HK-2 (cell line): ENCODE measurements at regions not wholly inside any gene's neighbourhood (a gene's known extent, or its start where the extent isn't known, plus 50 kb on each side); places are given as distances from the start of the nearest gene placed in this dataset.
A peak's percentile ranks its signal among the peaks of the same experiment; 100 is the strongest.
"Not testable (repeated sequence)": the region's sequence is repeated elsewhere in the genome, so short reads cannot be mapped to it uniquely, and the experiment has no call there.

Experiments
- DNase-seq: peaks from one replicate; pipeline ENCODE4 v3.0.0-alpha.2; 2018; ENCODE audit not compliant: unreplicated experiment

DNA sequence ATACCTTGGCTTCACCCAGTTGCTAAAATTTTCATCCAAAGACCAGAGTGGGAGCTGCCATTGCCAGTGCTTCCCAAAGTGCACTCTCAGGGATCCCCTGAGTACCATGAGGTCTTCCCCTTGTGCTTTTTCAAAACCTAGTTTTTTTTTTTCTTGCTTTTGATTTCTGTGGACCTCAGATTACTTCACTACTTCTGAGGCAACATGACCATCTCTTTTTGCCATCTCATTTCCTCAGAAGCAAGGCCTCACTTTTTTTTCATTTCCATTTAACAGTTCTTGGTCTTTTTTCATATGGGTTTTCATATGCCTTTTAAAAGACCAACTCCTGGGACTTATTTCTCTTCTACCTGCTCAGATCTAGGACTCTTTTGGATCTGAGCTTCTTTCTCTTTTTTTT lies 64.1 kb upstream of the MMS22L start:
- DNase-seq: no peak

DNA sequence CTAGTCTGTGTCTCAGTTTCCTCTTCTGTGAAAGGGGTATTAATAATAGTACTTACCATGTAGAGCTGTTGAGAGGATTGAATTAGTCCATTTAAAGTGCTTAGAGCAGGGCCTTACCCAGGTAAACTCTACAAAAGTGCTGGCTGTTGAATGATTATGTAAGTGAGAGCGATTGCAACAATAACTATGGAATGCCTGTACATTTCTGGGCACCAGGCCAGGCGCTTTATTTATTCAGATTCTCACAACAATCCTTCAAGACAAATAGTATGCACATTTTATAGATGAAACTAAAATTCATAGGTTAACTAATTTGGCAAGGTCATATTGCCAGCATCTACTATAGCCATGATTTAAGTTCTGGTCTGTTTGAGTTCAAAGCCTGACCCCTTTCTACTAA lies 78.3 kb upstream of the MMS22L start:
- no peak for DNase-seq

DNA sequence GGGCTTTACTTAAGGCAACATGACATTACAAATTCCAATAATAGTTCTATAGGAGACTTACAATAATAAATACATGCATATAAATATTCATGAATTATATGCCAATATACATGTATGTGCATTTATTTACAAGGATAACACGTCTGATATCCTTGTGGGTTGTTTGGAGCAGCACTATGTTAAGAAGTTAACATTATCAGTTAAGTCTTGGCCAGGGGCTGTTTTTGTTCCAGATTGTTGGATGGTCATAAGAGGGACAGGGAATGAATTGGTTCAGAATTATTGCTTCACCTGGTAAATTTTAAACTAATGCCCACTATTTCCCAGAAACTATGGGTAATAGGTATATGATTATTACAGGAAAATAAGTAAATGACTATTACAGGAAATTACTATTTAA lies 81.3 kb upstream of the MMS22L start:
- no peak for DNase-seq

DNA sequence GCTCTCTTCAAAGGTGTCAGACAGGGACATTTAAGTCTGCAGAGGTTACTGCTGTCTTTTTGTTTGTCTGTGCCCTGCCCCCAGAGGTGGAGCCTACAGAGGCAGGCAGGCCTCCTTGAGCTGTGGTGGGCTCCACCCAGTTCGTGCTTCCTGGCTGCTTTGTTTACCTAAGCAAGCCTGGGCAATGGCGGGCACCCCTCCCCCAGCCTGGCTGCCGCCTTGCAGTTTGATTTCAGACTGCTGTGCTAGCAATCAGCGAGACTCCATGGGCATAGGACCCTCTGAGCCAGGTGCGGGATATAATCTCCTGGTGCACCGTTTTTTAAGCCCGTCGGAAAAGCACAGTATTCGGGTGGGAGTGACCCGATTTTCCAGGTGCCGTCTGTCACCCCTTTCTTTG lies 99.1 kb upstream of the MMS22L start:
- DNase-seq: not testable (repeated sequence)

DNA sequence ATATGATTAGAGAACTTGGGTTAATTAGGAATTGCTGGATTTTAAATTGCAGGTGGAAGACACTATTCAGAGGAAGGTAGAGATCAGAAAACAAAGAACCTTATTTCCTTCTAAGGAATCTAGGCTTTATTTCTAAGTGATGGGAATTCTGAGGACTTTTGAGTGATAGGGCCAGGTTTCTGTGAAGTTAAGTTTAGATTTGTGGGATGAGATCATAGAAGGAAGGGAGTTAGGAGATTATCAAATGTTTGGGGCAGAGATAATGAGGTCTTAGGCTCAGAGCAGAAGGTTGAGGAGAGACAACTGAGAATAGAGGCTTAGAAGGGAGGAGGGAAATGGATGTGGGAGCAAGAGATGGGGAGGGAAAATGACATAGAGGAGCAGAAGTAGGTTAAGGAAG lies 109.7 kb upstream of the MMS22L start:
- no peak for DNase-seq

DNA sequence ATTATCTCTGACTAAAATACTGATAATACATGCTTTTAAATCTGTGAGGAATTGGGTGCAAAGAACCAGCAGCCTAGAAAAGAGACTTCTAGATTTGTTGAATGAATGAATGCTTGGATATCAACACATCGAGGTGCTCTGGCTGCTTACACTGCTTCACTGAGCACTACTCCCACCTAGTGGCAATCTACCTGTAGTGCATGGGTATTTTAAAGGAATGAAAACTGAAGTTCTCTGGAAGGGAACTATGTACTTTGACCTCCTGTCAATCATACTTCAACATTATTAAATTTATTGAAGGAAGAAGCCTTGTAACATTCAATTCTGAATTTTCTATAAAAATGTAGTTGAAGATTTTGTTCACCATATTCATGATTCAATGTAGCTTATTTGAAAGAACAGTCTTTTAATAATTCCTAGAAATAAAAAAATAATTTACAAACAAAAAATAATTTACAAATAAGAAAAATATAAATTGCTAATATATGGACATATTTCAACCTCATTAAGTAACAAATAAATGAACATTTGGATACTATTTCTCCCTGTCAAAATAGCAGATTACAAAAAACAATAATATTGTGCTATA lies 111.2 kb upstream of the MMS22L start:
- DNase-seq: peak; percentile 27

DNA sequence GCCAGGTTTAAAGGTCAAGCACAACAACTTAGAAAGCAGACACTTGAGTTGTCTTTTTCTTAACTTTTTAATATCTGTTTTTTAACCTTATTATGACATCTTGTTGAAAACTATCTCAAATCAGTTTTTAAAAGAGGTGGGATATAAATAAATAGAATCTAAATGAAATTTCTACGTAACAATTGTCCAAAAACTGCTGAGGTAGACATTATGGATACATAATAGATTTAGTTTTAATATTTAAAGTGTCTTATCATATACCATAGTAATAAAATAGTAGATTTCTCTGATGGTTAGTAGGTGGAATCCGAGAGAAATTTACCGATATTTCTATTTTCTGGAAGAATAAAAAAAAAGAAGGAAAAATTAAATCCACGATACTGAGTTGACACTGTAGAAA lies 113.9 kb upstream of the MMS22L start:
- DNase-seq: no peak

DNA sequence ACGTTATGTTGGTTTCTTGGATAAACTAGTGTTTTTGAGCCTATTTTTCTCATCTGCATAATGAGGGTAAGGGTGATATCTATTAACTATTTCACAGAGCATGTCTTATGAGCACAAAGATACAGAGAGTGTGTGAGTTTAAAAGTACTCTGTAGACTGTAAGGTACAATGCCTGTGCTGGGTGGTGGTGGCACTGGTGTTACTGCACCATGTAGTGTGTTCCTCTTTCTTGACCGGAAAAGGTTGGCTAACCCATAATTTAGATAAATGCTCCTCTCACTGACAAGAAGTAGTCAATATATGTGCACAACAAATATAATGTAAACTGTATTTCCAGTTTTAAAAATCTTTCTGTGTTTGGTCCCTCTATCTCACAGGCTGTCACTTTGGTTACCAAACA lies 116.2 kb upstream of the MMS22L start:
- DNase-seq: no peak

DNA sequence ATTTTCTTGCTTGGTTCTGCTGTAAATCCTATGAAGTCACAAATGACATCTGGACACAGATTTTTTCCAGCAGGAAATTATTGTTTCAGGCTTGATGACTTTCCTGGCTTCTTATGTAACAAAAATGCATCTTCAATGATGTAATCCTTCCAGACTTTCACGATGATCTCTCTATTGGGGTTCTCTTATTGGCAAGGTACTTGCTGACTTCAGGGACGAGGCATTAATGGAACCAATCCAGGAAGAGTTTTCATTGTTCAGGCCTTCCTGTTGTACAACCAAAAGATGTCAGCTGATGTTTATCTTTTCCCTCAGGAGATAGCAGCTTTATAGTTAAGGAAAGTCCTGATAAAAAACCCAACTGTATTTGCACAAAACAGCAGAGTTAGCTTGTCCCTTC lies 118.5 kb upstream of the MMS22L start:
- DNase-seq: no peak

DNA sequence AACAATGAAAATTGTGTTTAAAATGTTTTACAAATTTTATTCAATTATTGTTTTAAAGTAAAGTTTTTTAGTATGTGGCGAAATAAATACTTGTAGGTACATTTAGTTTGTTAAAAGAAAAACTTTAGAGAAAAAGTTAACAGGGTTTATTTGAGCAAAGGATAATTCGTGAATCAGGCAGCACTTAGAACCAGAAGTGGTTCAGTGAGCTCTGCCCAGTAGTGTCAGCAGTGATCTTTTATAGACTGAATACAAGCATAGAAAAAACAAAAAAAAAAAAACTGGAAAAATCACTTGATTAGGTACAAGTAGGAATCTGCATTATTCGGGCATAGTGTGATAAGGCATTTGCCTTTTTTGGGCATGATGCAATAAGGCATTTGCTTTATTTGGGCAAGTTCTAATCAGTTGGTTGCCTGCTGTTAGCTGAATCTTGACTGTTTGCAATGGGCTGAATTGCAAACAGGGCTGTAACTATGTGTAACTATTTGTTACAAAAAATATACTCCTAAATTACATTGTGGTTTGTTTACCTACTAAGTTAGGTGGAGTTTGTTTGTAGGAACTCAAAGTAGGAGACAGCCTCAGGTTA lies 122.9 kb upstream of the MMS22L start:
- no peak for DNase-seq

DNA sequence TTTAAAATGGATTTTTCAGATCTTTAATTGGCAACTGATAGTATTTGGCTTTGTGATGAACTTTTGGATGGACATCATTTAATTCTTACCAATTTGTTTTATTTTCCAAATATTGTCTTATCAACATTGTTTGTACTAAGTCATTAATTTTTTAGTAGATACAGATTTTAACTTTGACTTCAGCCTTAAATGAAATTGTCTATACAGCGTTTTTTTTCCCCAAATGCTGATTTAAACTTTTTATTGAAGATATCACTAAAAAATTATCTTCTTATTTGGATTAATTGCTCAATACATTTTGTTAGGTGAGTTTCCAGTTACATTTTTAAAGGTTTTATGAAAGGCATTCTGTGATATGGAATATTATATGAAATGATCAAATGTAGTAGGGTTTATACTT lies 123.6 kb upstream of the MMS22L start:
- DNase-seq: no peak

DNA sequence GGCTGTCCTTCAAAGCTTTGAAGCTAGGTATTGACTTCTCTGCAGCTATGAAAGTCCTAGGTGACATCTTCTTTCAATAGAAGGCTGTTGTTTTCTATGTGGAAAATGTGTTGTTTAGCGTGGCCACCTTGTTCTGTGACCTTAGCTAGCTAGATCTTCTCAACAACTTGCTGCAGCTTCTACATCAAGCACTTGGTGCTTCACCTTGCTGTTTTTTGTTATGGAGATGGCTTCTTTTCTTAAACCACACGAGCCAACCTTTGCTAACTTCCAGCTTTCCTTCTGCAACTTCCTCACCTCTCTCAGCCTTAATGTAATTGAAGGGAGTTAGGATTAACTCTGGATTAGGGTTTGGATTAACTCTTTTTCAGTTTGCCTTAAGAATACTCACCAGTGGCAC lies 128.6 kb upstream of the MMS22L start:
- no peak for DNase-seq

DNA sequence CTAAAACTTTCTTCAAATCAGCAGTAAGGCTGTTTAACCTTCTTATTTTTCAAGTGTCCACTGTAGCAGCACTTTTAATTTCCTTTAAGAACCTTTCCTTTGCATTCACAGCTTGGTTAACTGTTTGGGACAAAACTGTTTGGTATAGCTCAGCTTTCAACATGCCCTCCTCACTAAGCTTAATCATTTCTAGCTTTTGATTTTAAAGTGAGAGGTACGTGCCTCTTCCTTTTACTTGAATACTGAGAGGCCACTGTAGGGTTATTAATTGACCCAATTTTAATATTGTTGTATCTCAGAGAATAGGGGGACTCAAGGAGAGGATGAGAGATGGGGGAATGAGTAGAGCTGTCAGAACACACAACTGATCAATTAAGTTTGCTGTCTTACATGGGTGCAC lies 129.5 kb upstream of the MMS22L start:
- no peak for DNase-seq

DNA sequence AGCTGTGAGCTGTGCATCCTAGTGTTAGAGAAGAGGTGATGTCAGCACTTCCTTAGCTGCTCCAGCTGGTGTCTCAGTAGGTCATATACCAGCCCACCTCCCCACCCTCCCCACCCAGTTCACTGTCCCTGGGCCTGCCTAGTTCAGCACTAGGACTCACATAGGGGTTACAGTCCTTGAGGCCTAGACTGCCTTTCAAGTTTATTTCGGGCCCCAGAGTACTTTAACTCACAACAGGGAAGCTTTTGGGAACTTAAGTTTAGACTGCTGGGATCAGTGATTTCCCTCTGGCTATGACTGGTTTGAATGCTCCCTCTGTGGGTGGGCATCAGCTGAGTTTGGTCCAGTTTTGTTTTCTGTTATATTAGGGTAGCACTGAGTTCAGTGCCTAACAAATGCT lies 139.2 kb upstream of the MMS22L start:
- no peak for DNase-seq

DNA sequence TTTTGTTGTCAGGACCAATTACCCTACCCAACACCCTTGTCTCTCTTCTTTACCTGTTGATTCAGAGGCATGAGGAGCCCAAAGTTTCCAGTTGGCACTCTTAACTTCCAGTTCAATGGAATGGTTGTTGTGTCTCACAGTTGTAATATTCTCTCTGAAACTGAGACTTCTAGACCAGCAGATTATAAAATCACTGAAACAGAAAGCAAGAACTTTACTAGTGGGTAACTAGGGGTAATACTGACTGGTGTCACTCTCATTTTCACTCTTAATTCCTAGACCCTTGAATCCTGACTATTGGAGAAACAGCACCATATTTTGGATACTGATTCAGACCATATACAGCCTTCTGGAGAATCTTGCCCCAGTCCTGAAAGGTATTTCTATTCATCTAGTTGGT lies 140.2 kb upstream of the MMS22L start:
- no peak for DNase-seq

DNA sequence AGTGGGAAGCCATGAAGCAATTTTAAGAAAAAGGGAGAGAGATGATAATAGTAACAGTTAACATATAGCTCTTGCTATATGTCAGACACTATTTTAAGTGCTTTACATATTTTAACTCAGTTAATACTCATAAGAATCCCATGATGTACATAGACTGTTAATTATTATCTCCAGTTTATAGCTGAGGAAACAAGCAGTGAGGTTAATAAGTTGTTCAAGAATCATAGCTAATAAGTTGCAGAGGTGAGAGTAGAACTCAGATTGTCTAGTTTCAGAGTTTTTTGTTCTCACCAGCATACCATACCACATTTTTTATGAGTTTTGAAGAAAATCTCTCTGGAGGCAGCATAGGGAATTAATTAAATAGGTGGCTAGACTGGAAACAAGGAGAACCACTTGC lies 144.6 kb upstream of the MMS22L start:
- DNase-seq: no peak

DNA sequence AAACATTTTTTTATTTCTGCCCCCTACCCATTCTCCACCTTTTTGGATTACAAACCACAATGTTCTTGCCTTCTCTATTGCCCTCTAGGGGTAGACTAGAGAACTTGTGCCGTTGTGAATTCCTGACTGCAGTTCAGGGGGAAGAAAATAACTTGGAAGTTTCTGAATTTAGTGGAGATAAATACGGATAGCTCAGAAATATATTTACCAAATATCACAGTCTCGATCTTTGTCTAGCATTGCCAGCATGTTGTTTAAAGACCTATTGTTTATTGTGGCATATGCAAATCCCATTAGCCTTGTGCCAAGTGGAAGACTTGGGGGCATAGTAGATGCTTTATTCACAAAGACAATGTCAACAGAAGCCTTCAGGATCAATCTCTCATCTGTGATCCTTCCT lies 154.1 kb upstream of the MMS22L start:
- DNase-seq: no peak

DNA sequence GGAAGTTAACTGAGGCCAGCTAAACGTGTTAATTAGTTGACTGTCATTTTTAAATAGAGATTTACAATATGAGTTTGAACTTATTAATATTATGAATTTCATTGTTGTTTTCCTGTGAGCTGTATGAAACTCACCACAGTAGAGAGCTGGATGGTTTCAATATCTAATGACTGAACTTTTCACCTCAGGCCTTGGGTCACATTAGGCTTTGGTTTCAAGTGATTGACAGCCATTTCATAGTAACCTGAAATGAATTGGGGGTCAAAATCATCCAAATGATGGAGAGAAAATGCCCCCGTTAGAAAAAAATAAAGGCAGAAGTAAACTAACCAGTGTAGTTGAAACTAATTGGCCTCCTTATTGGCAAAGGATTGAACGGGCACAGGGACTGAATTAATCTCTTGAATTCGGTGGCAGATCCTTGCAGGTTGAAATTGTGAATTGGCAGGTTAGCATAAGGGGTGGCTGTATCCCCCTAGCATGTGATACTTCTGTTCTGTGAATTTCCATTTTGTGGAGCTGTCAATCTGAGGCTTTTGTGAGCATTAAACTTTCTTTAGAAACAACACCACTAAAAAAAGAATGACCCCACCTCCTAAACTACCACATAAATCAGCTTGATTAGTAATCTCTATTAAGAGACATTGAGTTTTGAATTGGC lies 155.1 kb upstream of the MMS22L start:
- DNase-seq: no peak

DNA sequence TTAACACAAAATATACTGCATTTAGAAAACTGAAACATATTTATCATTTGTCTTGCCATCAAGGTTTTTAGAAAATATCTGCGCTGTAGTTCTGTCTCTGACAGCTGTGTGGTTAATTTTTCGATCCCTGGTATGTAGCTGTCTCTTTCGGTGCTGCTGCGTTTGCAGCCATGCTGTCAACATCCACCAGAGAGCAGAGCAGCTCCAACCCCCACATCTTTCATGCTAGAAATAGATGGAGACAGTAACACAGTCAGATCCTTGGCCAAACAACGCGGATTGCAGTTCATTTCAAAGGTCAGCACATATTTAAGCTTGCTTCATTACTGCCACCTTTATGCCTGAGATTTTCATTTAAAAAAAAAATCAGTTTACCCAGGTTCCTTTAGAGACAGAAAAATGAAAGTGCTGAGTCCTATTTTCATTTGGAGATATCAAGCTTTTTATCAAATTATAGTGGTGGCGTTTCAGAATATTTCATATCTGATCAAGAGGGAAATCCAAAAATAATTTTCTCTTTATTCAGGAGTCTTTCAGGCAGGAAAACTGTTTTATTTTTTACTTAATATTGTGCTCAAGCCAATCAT lies 157.7 kb upstream of the MMS22L start:
- no peak for DNase-seq

DNA sequence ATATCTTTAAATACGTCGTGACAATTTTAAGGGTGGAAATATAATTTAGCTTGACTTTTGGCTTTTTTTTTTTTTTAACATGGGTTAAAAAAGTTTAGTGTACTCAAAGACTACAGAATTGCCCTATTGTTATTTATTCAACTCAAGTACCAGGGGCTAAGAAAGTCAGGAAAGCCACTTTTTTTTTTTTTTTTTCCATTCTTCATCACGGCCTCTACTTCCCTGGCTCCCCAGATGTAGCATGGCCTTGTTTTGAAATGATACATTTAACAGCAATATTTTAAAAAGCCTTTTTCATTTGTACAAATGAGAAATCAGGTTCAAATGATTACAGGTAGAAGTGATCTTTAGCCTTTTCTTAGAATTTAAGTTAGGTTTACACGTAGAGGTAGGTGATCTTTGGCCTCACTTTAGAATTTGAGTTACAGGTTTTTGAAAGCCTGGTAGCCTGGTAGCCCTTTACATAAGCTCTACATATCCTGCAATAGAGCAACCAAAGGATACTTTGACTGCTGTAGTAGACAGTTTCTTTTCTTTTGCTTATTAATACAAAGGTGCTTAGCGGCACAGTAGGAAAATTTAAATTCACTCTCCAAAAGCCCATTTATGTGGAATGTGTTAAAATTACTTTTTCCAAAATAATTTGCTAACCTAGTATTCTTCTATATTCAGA lies 160.5 kb upstream of the MMS22L start:
- no peak for DNase-seq

DNA sequence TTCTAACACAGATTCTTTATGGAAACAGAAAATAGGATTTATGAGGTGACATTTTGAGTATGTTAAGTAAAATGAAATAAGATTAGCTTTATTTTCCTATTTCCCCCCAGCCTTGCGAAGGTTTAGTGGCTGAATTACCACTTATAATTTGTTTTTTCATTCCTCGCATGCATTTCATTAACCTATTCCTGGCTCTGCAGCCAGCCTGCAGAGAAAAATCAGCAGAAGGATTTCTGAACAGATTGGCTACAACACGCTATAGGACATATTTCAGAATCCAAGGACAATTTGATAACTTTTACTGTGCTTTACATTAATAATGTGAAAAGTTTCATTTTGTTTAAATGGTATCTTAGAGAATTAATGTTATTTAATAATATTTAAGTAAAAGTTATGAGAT lies 162.4 kb upstream of the MMS22L start:
- DNase-seq: no peak

DNA sequence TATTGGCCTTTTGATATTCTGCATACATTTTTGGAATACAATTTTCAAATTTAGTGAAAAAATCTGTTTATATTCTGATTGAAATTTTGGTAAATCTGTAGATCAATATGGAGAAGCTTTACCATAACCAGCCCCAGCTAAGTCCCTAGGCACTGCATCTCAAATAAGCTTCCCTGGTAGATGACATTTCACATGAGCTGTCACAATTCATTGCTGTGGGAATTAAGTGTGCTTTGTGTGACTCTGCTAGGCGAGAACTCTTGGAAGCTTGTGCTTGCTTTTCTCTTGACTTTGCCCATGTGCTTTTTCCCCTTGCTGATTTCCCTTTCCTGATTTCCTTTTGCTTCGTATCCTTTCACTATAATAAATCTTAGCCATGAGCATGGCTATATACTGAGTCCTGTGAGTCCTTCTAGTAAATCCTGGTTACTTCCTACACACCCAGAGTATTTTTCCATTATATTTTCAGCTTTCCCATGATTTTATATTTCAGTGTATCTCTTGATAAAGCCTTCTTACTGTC lies 166.5 kb upstream of the MMS22L start:
- no peak for DNase-seq

DNA sequence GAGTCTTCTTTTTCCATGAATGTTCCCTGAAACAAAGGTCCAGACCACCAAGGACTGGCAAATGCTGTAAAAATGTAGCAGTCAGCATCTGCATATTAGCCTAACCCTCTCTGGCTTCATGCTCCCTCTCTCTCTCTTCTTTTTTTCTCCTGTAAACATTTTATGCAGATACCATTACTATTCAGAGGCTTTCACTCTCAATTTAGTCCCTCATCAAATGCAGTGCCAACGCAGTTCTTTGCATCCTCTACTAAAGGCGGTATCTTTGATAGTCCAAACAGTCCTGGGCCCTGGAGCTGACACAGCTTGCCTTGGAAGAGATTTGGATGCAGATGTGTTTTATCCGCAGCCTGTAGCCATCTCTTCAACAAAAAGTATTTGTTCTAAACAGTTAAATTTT lies 167.1 kb upstream of the MMS22L start:
- DNase-seq: no peak
